Neural progenitor cell (in vitro differentiated cells): ENCODE measurements at regions not wholly inside any gene's neighbourhood (a gene's known extent, or its start where the extent isn't known, plus 50 kb on each side); places are given as distances from the start of the nearest gene placed in this dataset.

Experiments
- DNase-seq: peaks from one replicate; pipeline ENCODE4 v3.0.0-alpha.2; 2016; ENCODE audit warnings: low spot score
- H2AFZ ChIP-seq: fragments of 200-600 bp; sonication (generic); replicated peaks from 2 replicates; pipeline ENCODE4 v1.6.1; 2016; ENCODE audit warnings: antibody characterized with exemption
- H3F3A ChIP-seq: fragments of 200-600 bp; sonication (generic); 2 replicates; pipeline ENCODE4 v1.6.1; 2016; ENCODE audit warnings: antibody characterized with exemption, low read depth
- H3K27ac ChIP-seq: fragments of 200-600 bp; sonication (generic); 2 replicates; pipeline ENCODE4 v1.5.1; 2016; ENCODE audit warnings: mild to moderate bottlenecking
- H3K27me3 ChIP-seq: fragments of 200-600 bp; sonication (generic); 2 replicates; pipeline ENCODE4 v1.6.1; 2016; ENCODE audit warnings: mild to moderate bottlenecking, moderate library complexity
- H3K36me3 ChIP-seq: fragments of 200-600 bp; sonication (generic); 2 replicates; pipeline ENCODE4 v1.5.1; 2016
- H3K4me1 ChIP-seq: fragments of 200-600 bp; sonication (generic); 2 replicates; pipeline ENCODE4 v1.6.1; 2016; ENCODE audit warnings: mixed run types
- H3K4me2 ChIP-seq: fragments of 200-600 bp; sonication (generic); 2 replicates; pipeline ENCODE4 v1.6.1; 2016
- H3K4me3 ChIP-seq: fragments of 200-600 bp; sonication (generic); 2 replicates; pipeline ENCODE4 v1.5.1; 2016
- H3K79me2 ChIP-seq: fragments of 200-600 bp; sonication (generic); 2 replicates; pipeline ENCODE4 v1.6.1; 2016; ENCODE audit warnings: low read depth
- H3K9ac ChIP-seq: fragments of 200-600 bp; sonication (generic); 2 replicates; pipeline ENCODE4 v1.6.1; 2016
- H3K9me3 ChIP-seq: fragments of 200-600 bp; sonication (generic); 2 replicates; pipeline ENCODE4 v1.5.1; 2016; ENCODE audit warnings: low read depth
- H4K20me1 ChIP-seq: fragments of 200-600 bp; sonication (generic); 2 replicates; pipeline ENCODE4 v1.6.1; 2016; ENCODE audit warnings: low read depth
- H3K27ac Mint-ChIP-seq: 3 replicates; pipeline ENCODE4 v1.8.0; 2021; ENCODE audit warnings: mixed read lengths
- H3K27me3 Mint-ChIP-seq: 2 replicates; pipeline ENCODE4 v1.8.0; 2022; ENCODE audit warnings: low read depth, mild to moderate bottlenecking, inconsistent platforms, moderate library complexity, mixed read lengths; ENCODE audit not compliant: insufficient read depth
- H3K36me3 Mint-ChIP-seq: 3 replicates; pipeline ENCODE4 v1.8.0; 2021; ENCODE audit warnings: mixed read lengths
- H3K4me1 Mint-ChIP-seq: 3 replicates; pipeline ENCODE4 v1.8.0; 2021; ENCODE audit warnings: mixed read lengths
- H3K4me3 Mint-ChIP-seq: 3 replicates; pipeline ENCODE4 v1.8.0; 2021; ENCODE audit warnings: mild to moderate bottlenecking, moderate library complexity, mixed read lengths
- H3K9me3 Mint-ChIP-seq: 3 replicates; pipeline ENCODE4 v1.8.0; 2020; ENCODE audit warnings: mixed read lengths
- EZH2 ChIP-seq: fragments of 200-600 bp; sonication (generic); IDR thresholded peaks from 2 replicates; pipeline ENCODE4 v1.6.1; 2017; ENCODE audit warnings: antibody characterized with exemption, mild to moderate bottlenecking, moderate library complexity
- EZH2phosphoT487 ChIP-seq: fragments of 200-600 bp; sonication (generic); IDR thresholded peaks from 2 replicates; pipeline ENCODE4 v1.6.1; 2017; ENCODE audit warnings: antibody characterized with exemption
- TF ChIP-seq, protein P1 (sequence below): fragments of 200-600 bp; sonication (generic); IDR thresholded peaks from 2 replicates; pipeline ENCODE4 v1.5.1; 2017; ENCODE audit warnings: antibody characterized with exemption, mild to moderate bottlenecking

DNA sequence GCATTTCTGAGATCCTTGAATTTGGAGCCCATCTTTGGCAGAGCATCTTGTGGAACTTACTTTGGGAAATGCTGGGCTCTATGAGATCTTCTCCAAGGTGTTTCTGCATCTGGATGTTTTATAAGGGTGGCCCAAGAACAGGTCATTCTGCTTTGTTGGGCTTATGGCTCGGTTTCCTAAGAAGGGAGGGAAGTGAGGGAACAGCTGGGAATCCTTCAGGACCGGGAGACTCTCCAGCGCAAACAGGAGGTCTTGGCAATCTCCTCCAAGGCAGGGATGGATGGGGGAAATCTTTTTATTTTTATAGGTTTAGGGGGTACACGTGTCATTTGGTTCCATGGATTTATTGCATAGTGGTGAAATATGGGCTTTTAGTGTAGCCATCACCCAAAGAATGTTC is 54.7 kb downstream of the IRX3 start:
- Histone ChIP-seq H3F3A (peaks cover 18% of the 10 kb centered on the region), H3K79me2 (no peaks in the 10 kb centered on the region), H3K27me3 (no peaks in the 10 kb centered on the region), H3K9me3 (no peaks in the 10 kb centered on the region), H3K27ac (no peak overlapping the region), H3K4me1 (peaks cover 13% of the 10 kb centered on the region), H3K9ac (no peak overlapping the region), H3K4me2 (no peak overlapping the region), H3K36me3 (no peaks in the 10 kb centered on the region), H2AFZ (no peak overlapping the region), H4K20me1 (no peaks in the 10 kb centered on the region), H3K4me3 (no peak overlapping the region)
- H3K4me1 Mint-ChIP-seq: peaks cover 4% of the 10 kb centered on the region
- TF ChIP-seq, protein P1, sequence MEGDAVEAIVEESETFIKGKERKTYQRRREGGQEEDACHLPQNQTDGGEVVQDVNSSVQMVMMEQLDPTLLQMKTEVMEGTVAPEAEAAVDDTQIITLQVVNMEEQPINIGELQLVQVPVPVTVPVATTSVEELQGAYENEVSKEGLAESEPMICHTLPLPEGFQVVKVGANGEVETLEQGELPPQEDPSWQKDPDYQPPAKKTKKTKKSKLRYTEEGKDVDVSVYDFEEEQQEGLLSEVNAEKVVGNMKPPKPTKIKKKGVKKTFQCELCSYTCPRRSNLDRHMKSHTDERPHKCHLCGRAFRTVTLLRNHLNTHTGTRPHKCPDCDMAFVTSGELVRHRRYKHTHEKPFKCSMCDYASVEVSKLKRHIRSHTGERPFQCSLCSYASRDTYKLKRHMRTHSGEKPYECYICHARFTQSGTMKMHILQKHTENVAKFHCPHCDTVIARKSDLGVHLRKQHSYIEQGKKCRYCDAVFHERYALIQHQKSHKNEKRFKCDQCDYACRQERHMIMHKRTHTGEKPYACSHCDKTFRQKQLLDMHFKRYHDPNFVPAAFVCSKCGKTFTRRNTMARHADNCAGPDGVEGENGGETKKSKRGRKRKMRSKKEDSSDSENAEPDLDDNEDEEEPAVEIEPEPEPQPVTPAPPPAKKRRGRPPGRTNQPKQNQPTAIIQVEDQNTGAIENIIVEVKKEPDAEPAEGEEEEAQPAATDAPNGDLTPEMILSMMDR: no peak
- TF ChIP-seq EZH2: no peak
- TF ChIP-seq EZH2phosphoT487: no peak
- peaks cover 2% of the 10 kb centered on the region for H3K27me3 Mint-ChIP-seq
- no peak overlapping the region for H3K27ac Mint-ChIP-seq
- no peak overlapping the region for H3K4me3 Mint-ChIP-seq
- DNase-seq: no peak
- H3K36me3 Mint-ChIP-seq: no peaks in the 10 kb centered on the region
- peaks cover 4% of the 10 kb centered on the region for H3K9me3 Mint-ChIP-seq

DNA sequence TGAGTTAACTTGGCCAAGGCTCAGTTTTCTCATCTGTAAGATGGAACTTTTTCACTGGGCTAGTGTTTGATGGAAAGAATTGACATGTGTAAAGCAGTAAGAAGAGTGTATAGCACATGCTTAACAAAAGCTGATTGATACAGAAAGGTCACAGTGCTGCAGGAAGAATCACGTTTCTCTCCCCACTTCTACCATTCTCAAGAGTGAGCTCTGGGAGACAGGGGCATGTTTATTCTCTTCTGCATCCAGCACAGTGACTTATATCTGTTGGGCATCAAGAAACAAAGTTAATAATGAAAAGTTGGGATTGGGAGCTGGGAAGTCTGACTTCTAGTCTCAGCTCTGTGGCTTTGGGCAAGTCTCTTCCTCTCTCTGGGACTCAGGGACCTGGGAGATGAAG is 55.3 kb downstream of the IRX3 start:
- H3K4me2 ChIP-seq: no peak overlapping the region
- H2AFZ ChIP-seq: no peak overlapping the region
- H3K27ac ChIP-seq: no peak overlapping the region
- no peaks in the 10 kb centered on the region for H3K79me2 ChIP-seq
- H3K27me3 ChIP-seq: no peaks in the 10 kb centered on the region
- H4K20me1 ChIP-seq: no peaks in the 10 kb centered on the region
- peaks cover 13% of the 10 kb centered on the region for H3K4me1 ChIP-seq
- Mint-ChIP-seq H3K27ac (no peak overlapping the region), H3K4me1 (peaks cover 4% of the 10 kb centered on the region), H3K4me3 (no peak overlapping the region), H3K27me3 (peaks cover 2% of the 10 kb centered on the region), H3K36me3 (no peaks in the 10 kb centered on the region), H3K9me3 (peaks cover 4% of the 10 kb centered on the region)
- no peak overlapping the region for H3K4me3 ChIP-seq
- no peak for DNase-seq
- TF ChIP-seq, protein P1: no peak
- TF ChIP-seq EZH2phosphoT487 (no peak), EZH2 (no peak)
- no peak overlapping the region for H3K9ac ChIP-seq
- no peaks in the 10 kb centered on the region for H3K9me3 ChIP-seq
- H3F3A ChIP-seq: peaks cover 18% of the 10 kb centered on the region
- no peaks in the 10 kb centered on the region for H3K36me3 ChIP-seq

DNA sequence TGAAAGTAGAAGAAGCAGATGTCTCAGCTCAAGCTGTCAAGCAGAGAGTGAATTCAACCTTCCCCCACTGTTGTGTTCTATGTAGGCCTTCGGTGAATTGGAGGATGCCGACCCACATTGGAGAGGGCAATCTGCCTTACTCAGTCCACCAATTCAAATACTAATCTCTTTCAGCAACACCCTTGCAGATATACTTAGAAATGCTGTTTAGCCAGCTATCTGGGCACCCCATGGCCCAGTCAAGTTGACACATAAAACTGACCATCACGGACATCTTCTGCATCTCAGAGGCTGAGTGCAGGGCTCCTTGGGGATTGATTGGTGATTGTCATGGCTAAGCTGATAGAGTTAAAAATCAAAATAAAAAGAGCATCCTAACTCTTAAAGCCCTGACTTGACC is 58.3 kb downstream of the IRX3 start:
- peaks cover 4% of the 10 kb centered on the region for H3K9me3 Mint-ChIP-seq
- H3K4me3 Mint-ChIP-seq: no peak overlapping the region

More for the DNA sequence above, 58.3 kb downstream of the IRX3 start:
- no peaks in the 10 kb centered on the region for H3K36me3 ChIP-seq
- Mint-ChIP-seq H3K27me3 (no peaks in the 10 kb centered on the region), H3K4me1 (no peaks in the 10 kb centered on the region), H3K36me3 (no peaks in the 10 kb centered on the region), H3K27ac (no peak overlapping the region)
- no peak overlapping the region for H3K27ac ChIP-seq
- no peaks in the 10 kb centered on the region for H3K79me2 ChIP-seq
- H3F3A ChIP-seq: no peaks in the 10 kb centered on the region
- H3K4me3 ChIP-seq: no peak overlapping the region
- H3K4me1 ChIP-seq: no peaks in the 10 kb centered on the region
- H3K9ac ChIP-seq: no peak overlapping the region
- no peak overlapping the region for H3K4me2 ChIP-seq
- no peak for DNase-seq
- H3K9me3 ChIP-seq: no peaks in the 10 kb centered on the region
- TF ChIP-seq, protein P1: no peak
- TF ChIP-seq EZH2 (no peak), EZH2phosphoT487 (no peak)
- no peak overlapping the region for H2AFZ ChIP-seq
- H4K20me1 ChIP-seq: no peaks in the 10 kb centered on the region
- no peaks in the 10 kb centered on the region for H3K27me3 ChIP-seq
